ENCODE measurements at regions not wholly inside any gene's neighbourhood (a gene's known extent, or its start where the extent isn't known, plus 50 kb on each side); places are given as distances from the start of the nearest gene placed in this dataset.

GRCh38 chr12:114904254-114905003 lies 220.5 kb upstream of the TBX3 start:
- DNase-seq: no peak

- no peak for DNase-seq
These were observed 219.2 kb upstream of the TBX3 start for GRCh38 chr12:114903083-114903691.

- DNase-seq: no peak
These were observed 218.7 kb upstream of the TBX3 start for GRCh38 chr12:114902665-114903064.

- DNase-seq: no peak
These were observed 217.3 kb upstream of the TBX3 start for GRCh38 chr12:114901316-114901715.

GRCh38 chr12:114898159-114898558 lies 214.2 kb upstream of the TBX3 start:
- no peak for DNase-seq

- no peak for DNase-seq
These were observed 211.9 kb upstream of the TBX3 start for GRCh38 chr12:114895827-114896226.

- no peak for DNase-seq
These were observed 211.1 kb upstream of the TBX3 start for GRCh38 chr12:114895081-114895480.

GRCh38 chr12:114894076-114894475 lies 210.1 kb upstream of the TBX3 start:
- DNase-seq: no peak

- DNase-seq: no peak
These were observed 205.1 kb upstream of the TBX3 start for GRCh38 chr12:114888928-114889584.

- DNase-seq: no peak
These were observed 204.5 kb upstream of the TBX3 start for GRCh38 chr12:114888448-114888847.

- DNase-seq: no peak
These were observed 201.5 kb upstream of the TBX3 start for GRCh38 chr12:114885501-114885900.

- DNase-seq: no peak
These were observed 200.6 kb upstream of the TBX3 start for GRCh38 chr12:114884575-114884974.

GRCh38 chr12:114882083-114882482 lies 198.1 kb upstream of the TBX3 start:
- DNase-seq: no peak

- DNase-seq: no peak
These were observed 195.4 kb upstream of the TBX3 start for GRCh38 chr12:114879354-114879753.

- DNase-seq: no peak
These were observed 194.8 kb upstream of the TBX3 start for GRCh38 chr12:114878781-114879180.

GRCh38 chr12:114876968-114877680 lies 193.1 kb upstream of the TBX3 start:
- DNase-seq: no peak

- no peak for DNase-seq
These were observed 191.3 kb upstream of the TBX3 start for GRCh38 chr12:114875313-114875712.

GRCh38 chr12:114873656-114874055 lies 189.7 kb upstream of the TBX3 start:
- no peak for DNase-seq

- DNase-seq: no peak
These were observed 185.2 kb upstream of the TBX3 start for GRCh38 chr12:114868995-114869834.

GRCh38 chr12:114866331-114866730 lies 182.4 kb upstream of the TBX3 start:
- DNase-seq: no peak

GRCh38 chr12:114864837-114865551 lies 181.0 kb upstream of the TBX3 start:
- no peak for DNase-seq

- DNase-seq: no peak
These were observed 179.9 kb upstream of the TBX3 start for GRCh38 chr12:114863911-114864310.
